ENCODE measurements at regions not wholly inside any gene's neighbourhood (a gene's known extent, or its start where the extent isn't known, plus 50 kb on each side); places are given as distances from the start of the nearest gene placed in this dataset.

DNA sequence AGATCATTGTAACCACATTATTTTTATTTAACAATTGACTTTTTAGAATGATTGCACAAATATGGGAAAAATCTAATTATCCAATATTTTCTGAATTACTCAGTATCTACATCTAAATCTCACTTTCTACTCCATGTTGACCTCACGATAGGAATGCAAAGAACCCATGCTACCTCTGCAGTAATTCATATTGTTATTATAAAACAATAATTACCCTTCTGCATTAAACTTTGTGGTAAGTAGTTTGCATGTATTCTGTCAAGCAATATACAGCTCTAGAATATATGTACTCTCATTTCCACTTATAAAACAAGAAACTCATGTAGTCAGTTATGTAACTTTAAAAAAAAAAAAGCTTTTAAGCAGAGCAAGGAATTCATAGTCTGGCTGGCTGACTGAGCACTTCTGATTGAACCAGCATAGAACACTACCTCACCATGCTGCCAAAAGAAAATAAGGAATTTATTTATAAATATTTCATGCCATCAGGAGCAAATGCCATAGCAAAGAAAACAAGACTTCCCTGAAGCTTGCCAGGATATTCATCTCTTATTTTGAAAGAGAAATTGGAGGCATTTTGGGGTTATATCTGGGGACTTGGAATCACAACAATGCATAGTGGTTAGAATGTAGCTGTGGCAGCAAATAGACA, 895.7 kb downstream of the XPNPEP1 start:
- TF ChIP-seq, protein P1, sequence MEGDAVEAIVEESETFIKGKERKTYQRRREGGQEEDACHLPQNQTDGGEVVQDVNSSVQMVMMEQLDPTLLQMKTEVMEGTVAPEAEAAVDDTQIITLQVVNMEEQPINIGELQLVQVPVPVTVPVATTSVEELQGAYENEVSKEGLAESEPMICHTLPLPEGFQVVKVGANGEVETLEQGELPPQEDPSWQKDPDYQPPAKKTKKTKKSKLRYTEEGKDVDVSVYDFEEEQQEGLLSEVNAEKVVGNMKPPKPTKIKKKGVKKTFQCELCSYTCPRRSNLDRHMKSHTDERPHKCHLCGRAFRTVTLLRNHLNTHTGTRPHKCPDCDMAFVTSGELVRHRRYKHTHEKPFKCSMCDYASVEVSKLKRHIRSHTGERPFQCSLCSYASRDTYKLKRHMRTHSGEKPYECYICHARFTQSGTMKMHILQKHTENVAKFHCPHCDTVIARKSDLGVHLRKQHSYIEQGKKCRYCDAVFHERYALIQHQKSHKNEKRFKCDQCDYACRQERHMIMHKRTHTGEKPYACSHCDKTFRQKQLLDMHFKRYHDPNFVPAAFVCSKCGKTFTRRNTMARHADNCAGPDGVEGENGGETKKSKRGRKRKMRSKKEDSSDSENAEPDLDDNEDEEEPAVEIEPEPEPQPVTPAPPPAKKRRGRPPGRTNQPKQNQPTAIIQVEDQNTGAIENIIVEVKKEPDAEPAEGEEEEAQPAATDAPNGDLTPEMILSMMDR (conservative IDR thresholded peaks at IDR 0.05 in 1 of 2, IDR thresholded peaks at IDR 0.05 in 1 of 2; ENCODE audit: low read depth in 1 of 2, low read length in 2 of 2), result no peak
- no peak for TF ChIP-seq EZH2 (IDR thresholded peaks at IDR 0.05; ENCODE audit: low read length, missing control alignments)

Measured in fibroblast of lung (primary cell).